ENCODE measurements at regions not wholly inside any gene's neighbourhood (a gene's known extent, or its start where the extent isn't known, plus 50 kb on each side); places are given as distances from the start of the nearest gene placed in this dataset.

GRCh38 chr9:108134486-108135128, 645.0 kb upstream of the KLF4 start:
- CTCF ChIA-PET, result no interaction called here
- Histone ChIP-seq H3K9me3 (ENCODE audit: control insufficient read depth, insufficient read depth, low read length) (no peaks in the 10 kb centered on the region), H3K36me3 (ENCODE audit: control insufficient read depth, insufficient read depth, low read length) (no peaks in the 10 kb centered on the region), H2AFZ (replicated peaks; ENCODE audit: low read length, poor library complexity) (no peak overlapping the region), H3K14ac (replicated peaks; ENCODE audit: low read depth, low read length) (no peak overlapping the region), H3K4ac (ENCODE audit: low read depth, low read length) (no peak overlapping the region), H2BK15ac (ENCODE audit: low read depth, low read length) (no peak overlapping the region), H2BK5ac (ENCODE audit: low read depth, low read length, poor library complexity, severe bottlenecking) (no peak overlapping the region), H3K9me1 (ENCODE audit: insufficient read depth, low read length) (no peaks in the 10 kb centered on the region), H3K4me1 (ENCODE audit: control insufficient read depth, insufficient read depth, low read length) (no peaks in the 10 kb centered on the region), H4K8ac (ENCODE audit: low read depth in 2 of 2, low read length in 2 of 2) (no peak overlapping the region), H4K20me1 (ENCODE audit: insufficient read depth, low read length) (no peaks in the 10 kb centered on the region), H2AK9ac (replicated peaks; ENCODE audit: low read depth, low read length, poor library complexity) (no peak overlapping the region), H3K27me3 (ENCODE audit: control insufficient read depth, insufficient read depth, low read length) (no peaks in the 10 kb centered on the region), H3K79me1 (ENCODE audit: low read depth in 1 of 2, low read length in 2 of 2) (no peaks in the 10 kb centered on the region), H3K56ac (ENCODE audit: extremely low read depth, insufficient read depth, low read length) (no peak overlapping the region), H4K5ac (ENCODE audit: low read depth, low read length) (no peak overlapping the region), H3K9ac (ENCODE audit: low read depth, low read length) (no peak overlapping the region), H3K27ac (ENCODE audit: insufficient read depth, low read length) (no peak overlapping the region), H3K18ac (ENCODE audit: low read depth, low read length) (no peak overlapping the region), H2BK20ac (ENCODE audit: low read depth, low read length) (no peak overlapping the region), H3K4me2 (ENCODE audit: low read depth, low read length) (no peak overlapping the region), H3K23ac (ENCODE audit: low read depth, low read length) (no peak overlapping the region), H2AK5ac (ENCODE audit: low read depth, low read length) (no peak overlapping the region), H4K91ac (ENCODE audit: insufficient read depth, low read depth, low read length) (no peak overlapping the region), H2BK120ac (ENCODE audit: low read depth, low read length) (no peak overlapping the region), H3K4me3 (ENCODE audit: insufficient read depth, low read depth, low read length) (no peak overlapping the region)
- intact Hi-C loops (cut with micrococcal nuclease), result no loop called here
- no TSS peak for BruUV-seq (replicated peaks)
- in situ Hi-C loops (cut with MboI; ENCODE audit: low sequenced_read_pairs), result no loop called here
- DNase-seq (no peak), ATAC-seq (ENCODE audit: low read depth) (no peak)
- dilution Hi-C loops (cut with HindIII; ENCODE audit: low sequenced_read_pairs, unreplicated experiment), result no loop called here
- POLR2A ChIA-PET (ENCODE audit: unreplicated experiment), result no interaction called here
- TF ChIP-seq MAFK (IDR thresholded peaks at IDR 0.05; ENCODE audit: low read depth, low read length), result no peak
- no peak for TF ChIP-seq CEBPB (IDR thresholded peaks at IDR 0.05; ENCODE audit: low read depth, low read length)
- TF ChIP-seq FOS (IDR thresholded peaks at IDR 0.05; ENCODE audit: low read depth, low read length), result no peak
- WGBS, 2 experiments (ENCODE audit: extremely low coverage in 2 of 2, insufficient read length in 1 of 2), result no CpG with 5 or more reads among the region's 4 CpGs
